C4-2B (cell line): ENCODE measurements at regions not wholly inside any gene's neighbourhood (a gene's known extent, or its start where the extent isn't known, plus 50 kb on each side); places are given as distances from the start of the nearest gene placed in this dataset.

Source experiments
- ZFX ChIP-seq: fragments of 450-650 bp; IDR thresholded peaks from 2 replicates; pipeline ENCODE4 v1.6.1; 2017
- TF ChIP-seq, protein P1 (sequence below): fragments of 450-650 bp; conservative IDR thresholded peaks from 2 replicates; pipeline ENCODE4 v1.5.1; 2017; ENCODE audit warnings: mild to moderate bottlenecking

DNA sequence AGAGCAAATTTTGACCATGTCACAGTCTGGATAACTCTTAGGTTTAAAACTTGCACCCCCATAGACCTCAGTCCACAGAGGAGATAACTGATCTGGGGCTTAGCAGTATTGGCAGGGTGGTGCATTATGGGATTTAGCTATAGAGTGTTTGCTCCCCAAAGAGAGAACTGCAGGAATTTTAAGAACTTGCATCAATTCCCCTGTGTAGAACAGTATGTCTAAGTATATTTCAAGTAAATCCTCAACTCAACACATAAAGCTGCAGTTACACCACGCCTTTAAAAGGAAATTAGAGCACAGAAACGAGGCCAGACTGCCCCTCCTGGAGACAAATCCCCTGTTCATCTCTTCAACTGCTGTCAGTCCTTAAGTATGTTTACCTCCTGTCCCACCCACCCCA, 144.9 kb downstream of the TRMT11 start:
- TF ChIP-seq, protein P1, sequence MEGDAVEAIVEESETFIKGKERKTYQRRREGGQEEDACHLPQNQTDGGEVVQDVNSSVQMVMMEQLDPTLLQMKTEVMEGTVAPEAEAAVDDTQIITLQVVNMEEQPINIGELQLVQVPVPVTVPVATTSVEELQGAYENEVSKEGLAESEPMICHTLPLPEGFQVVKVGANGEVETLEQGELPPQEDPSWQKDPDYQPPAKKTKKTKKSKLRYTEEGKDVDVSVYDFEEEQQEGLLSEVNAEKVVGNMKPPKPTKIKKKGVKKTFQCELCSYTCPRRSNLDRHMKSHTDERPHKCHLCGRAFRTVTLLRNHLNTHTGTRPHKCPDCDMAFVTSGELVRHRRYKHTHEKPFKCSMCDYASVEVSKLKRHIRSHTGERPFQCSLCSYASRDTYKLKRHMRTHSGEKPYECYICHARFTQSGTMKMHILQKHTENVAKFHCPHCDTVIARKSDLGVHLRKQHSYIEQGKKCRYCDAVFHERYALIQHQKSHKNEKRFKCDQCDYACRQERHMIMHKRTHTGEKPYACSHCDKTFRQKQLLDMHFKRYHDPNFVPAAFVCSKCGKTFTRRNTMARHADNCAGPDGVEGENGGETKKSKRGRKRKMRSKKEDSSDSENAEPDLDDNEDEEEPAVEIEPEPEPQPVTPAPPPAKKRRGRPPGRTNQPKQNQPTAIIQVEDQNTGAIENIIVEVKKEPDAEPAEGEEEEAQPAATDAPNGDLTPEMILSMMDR, result no peak
- TF ChIP-seq ZFX, result no peak
